ENCODE measurements at regions not wholly inside any gene's neighbourhood (a gene's known extent, or its start where the extent isn't known, plus 50 kb on each side); places are given as distances from the start of the nearest gene placed in this dataset.

GRCh38 chr21:35908311-35909078 is 151.8 kb downstream of the SETD4 start:
- no peak for DNase-seq (ENCODE audit: unreplicated experiment)
- no TSS peak for BruUV-seq (replicated peaks)
- intact Hi-C loops (cut with micrococcal nuclease): no loop called here
- ChIA-PET CTCF (no interaction called here), POLR2A (no interaction called here)
- TF ChIP-seq CTCF (IDR thresholded peaks at IDR 0.05; ENCODE audit: unreplicated experiment): no peak
- Mint-ChIP-seq H3K9me3 (ENCODE audit: unreplicated experiment) (no peaks in the 10 kb centered on the region), H3K27ac (ENCODE audit: low read depth, unreplicated experiment) (no peak overlapping the region), H3K27me3 (ENCODE audit: insufficient read depth, unreplicated experiment) (peaks cover 24% of the 10 kb centered on the region), H3K4me1 (ENCODE audit: insufficient read depth, unreplicated experiment) (peaks cover 11% of the 10 kb centered on the region), H3K36me3 (ENCODE audit: insufficient read depth, unreplicated experiment) (no peaks in the 10 kb centered on the region), H3K4me3 (ENCODE audit: unreplicated experiment) (no peak overlapping the region)

GRCh38 chr21:35906586-35906985 is 153.7 kb downstream of the SETD4 start:
- no peak for TF ChIP-seq CTCF (IDR thresholded peaks at IDR 0.05; ENCODE audit: unreplicated experiment)
- Mint-ChIP-seq H3K4me3 (ENCODE audit: unreplicated experiment) (no peak overlapping the region), H3K9me3 (ENCODE audit: unreplicated experiment) (no peaks in the 10 kb centered on the region), H3K27ac (ENCODE audit: low read depth, unreplicated experiment) (no peak overlapping the region), H3K27me3 (ENCODE audit: insufficient read depth, unreplicated experiment) (peaks cover 13% of the 10 kb centered on the region), H3K4me1 (ENCODE audit: insufficient read depth, unreplicated experiment) (peaks cover 11% of the 10 kb centered on the region), H3K36me3 (ENCODE audit: insufficient read depth, unreplicated experiment) (no peaks in the 10 kb centered on the region)
- POLR2A ChIA-PET: no interaction called here
- intact Hi-C loops (cut with micrococcal nuclease): no loop called here
- BruUV-seq (replicated peaks): no TSS peak
- CTCF ChIA-PET: no interaction called here
- DNase-seq (ENCODE audit: unreplicated experiment): no peak

- peaks cover 13% of the 10 kb centered on the region for H3K27me3 Mint-ChIP-seq (ENCODE audit: insufficient read depth, unreplicated experiment)
- POLR2A ChIA-PET: no interaction called here
- intact Hi-C loops (cut with micrococcal nuclease): no loop called here
- TF ChIP-seq CTCF (IDR thresholded peaks at IDR 0.05; ENCODE audit: unreplicated experiment): no peak
- no peak overlapping the region for H3K4me3 Mint-ChIP-seq (ENCODE audit: unreplicated experiment)
- no peak overlapping the region for H3K27ac Mint-ChIP-seq (ENCODE audit: low read depth, unreplicated experiment)
- H3K4me1 Mint-ChIP-seq (ENCODE audit: insufficient read depth, unreplicated experiment): peaks cover 11% of the 10 kb centered on the region
- no TSS peak for BruUV-seq (replicated peaks)
- H3K9me3 Mint-ChIP-seq (ENCODE audit: unreplicated experiment): no peaks in the 10 kb centered on the region
- CTCF ChIA-PET: no interaction called here
- H3K36me3 Mint-ChIP-seq (ENCODE audit: insufficient read depth, unreplicated experiment): no peaks in the 10 kb centered on the region
- no peak for DNase-seq (ENCODE audit: unreplicated experiment)
These were observed 154.4 kb downstream of the SETD4 start for GRCh38 chr21:35905963-35906345.

GRCh38 chr21:35905096-35905962 is 155.0 kb downstream of the SETD4 start:
- BruUV-seq (replicated peaks): no TSS peak
- no peaks in the 10 kb centered on the region for H3K36me3 Mint-ChIP-seq (ENCODE audit: insufficient read depth, unreplicated experiment)
- TF ChIP-seq CTCF (IDR thresholded peaks at IDR 0.05; ENCODE audit: unreplicated experiment): no peak
- H3K4me1 Mint-ChIP-seq (ENCODE audit: insufficient read depth, unreplicated experiment): peaks cover 11% of the 10 kb centered on the region
- ChIA-PET POLR2A (no interaction called here), CTCF (no interaction called here)
- DNase-seq (ENCODE audit: unreplicated experiment): peak; percentile 16
- no peaks in the 10 kb centered on the region for H3K9me3 Mint-ChIP-seq (ENCODE audit: unreplicated experiment)
- no peak overlapping the region for H3K4me3 Mint-ChIP-seq (ENCODE audit: unreplicated experiment)
- H3K27ac Mint-ChIP-seq (ENCODE audit: low read depth, unreplicated experiment): peak overlapping the region; percentile 2
- H3K27me3 Mint-ChIP-seq (ENCODE audit: insufficient read depth, unreplicated experiment): peaks cover 13% of the 10 kb centered on the region
- intact Hi-C loops (cut with micrococcal nuclease): no loop called here

Measured in MCF 10A (cell line).